H1 (cell line): ENCODE measurements at regions not wholly inside any gene's neighbourhood (a gene's known extent, or its start where the extent isn't known, plus 50 kb on each side); places are given as distances from the start of the nearest gene placed in this dataset.

Source experiments
- ATF2 ChIP-seq: IDR thresholded peaks from 2 replicates; pipeline ENCODE4 v1.6.1; 2012; ENCODE audit warnings: low read length, inconsistent platforms
- CBX5 ChIP-seq: fragments of 300-800, 300-1000 bp; sonication (generic); IDR thresholded peaks from 2 replicates; pipeline ENCODE4 v1.7.1; 2016; ENCODE audit warnings: antibody characterized with exemption, low read length, low read depth
- CEBPB ChIP-seq: IDR thresholded peaks from 2 replicates; pipeline ENCODE4 v1.6.1; 2012; ENCODE audit warnings: low read depth, low read length
- CHD2 ChIP-seq: IDR thresholded peaks from 2 replicates; pipeline ENCODE4 v1.6.1; 2012; ENCODE audit warnings: low read length, improper control_type of control experiment
- E2F6 ChIP-seq: IDR thresholded peaks from 2 replicates; pipeline ENCODE4 v1.6.1; 2012; ENCODE audit warnings: inconsistent platforms
- EP300 ChIP-seq, 2 experiments: IDR thresholded peaks; 1 replicate in 1 of 2; 2 replicates in 1 of 2; pipeline ENCODE4 v1.6.1; 2011 to 2012; ENCODE audit warnings: low read depth in 2 of 2, low read length in 2 of 2, mild to moderate bottlenecking in 2 of 2, borderline replicate concordance in 1 of 2, inconsistent platforms in 1 of 2, moderate library complexity in 1 of 2
- GABPA ChIP-seq: IDR thresholded peaks from 2 replicates; pipeline ENCODE4 v1.6.1; 2011; ENCODE audit warnings: mild to moderate bottlenecking, low read length, moderate library complexity, borderline replicate concordance; ENCODE audit not compliant: insufficient read depth
- RAD21 ChIP-seq, 2 experiments: IDR thresholded peaks in 1 of 2; conservative IDR thresholded peaks in 1 of 2; 2 replicates each; pipeline ENCODE4 v1.6.1; 2011; ENCODE audit warnings: low read depth in 2 of 2, low read length in 2 of 2, improper control_type of control experiment in 1 of 2, inconsistent platforms in 1 of 2, mild to moderate bottlenecking in 1 of 2, moderate library complexity in 1 of 2

GRCh38 chr2:120878970-120879369 lies 143.3 kb downstream of the GLI2 start (continued):
- TF ChIP-seq ATF2 (no peak), EP300 (IDR thresholded peaks at IDR 0.05; ENCODE audit: borderline replicate concordance in 1 of 2, low read depth in 2 of 2, low read length in 2 of 2) (no peak), CEBPB (no peak), CHD2 (no peak), GABPA (no peak), E2F6 (no peak), RAD21 (IDR thresholded peaks at IDR 0.05 in 1 of 2, conservative IDR thresholded peaks at IDR 0.05 in 1 of 2; ENCODE audit: low read depth in 2 of 2, low read length in 2 of 2) (no peak), CBX5 (no peak)
